A673 (cell line): ENCODE measurements at regions not wholly inside any gene's neighbourhood (a gene's known extent, or its start where the extent isn't known, plus 50 kb on each side); places are given as distances from the start of the nearest gene placed in this dataset.

Source experiments
- BruUV-seq: library from RNA; stranded (reverse); fragments of 400-500 nt; replicated peaks from 2 replicates; lab custom pipeline; 2021; lab: Mats Ljungman, UMichigan
- CTCF ChIA-PET: fragments of 300-600 bp; sonication (Branson Sonifier 250); formaldehyde crosslinking; loops from one replicate; lab custom pipeline; 2022; ENCODE audit warnings: antibody characterized with exemption; lab: Charles Lee
- POLR2A ChIA-PET: fragments of 300-600 bp; sonication (Branson Sonifier 250); formaldehyde crosslinking; loops from one replicate; lab custom pipeline; 2022; ENCODE audit warnings: antibody characterized with exemption; ENCODE audit not compliant: low non-redundant PET; lab: Charles Lee
- DNase-seq: peaks from one replicate; pipeline ENCODE4 v3.0.0-alpha.2; 2015; ENCODE audit warnings: low spot score
- H3K27ac ChIP-seq: fragments of 200-600 bp; sonication (generic); 2 replicates; pipeline ENCODE4 v1.5.1; 2016; ENCODE audit warnings: mixed run types, low read depth, mild to moderate bottlenecking, mixed read lengths, antibody characterized with exemption, low read length; ENCODE audit not compliant: poor library complexity, severe bottlenecking
- H3K27me3 ChIP-seq: fragments of 200-600 bp; sonication (generic); replicated peaks from 2 replicates; pipeline ENCODE4 v1.6.1; 2017; ENCODE audit warnings: mixed run types, low read depth, mild to moderate bottlenecking, mixed read lengths, antibody characterized with exemption, low read length; ENCODE audit not compliant: insufficient read depth, poor library complexity
- H3K36me3 ChIP-seq: fragments of 200-600 bp; sonication (generic); 2 replicates; pipeline ENCODE4 v1.6.1; 2016; ENCODE audit warnings: mixed run types, mild to moderate bottlenecking, mixed read lengths, antibody characterized with exemption, low read length; ENCODE audit not compliant: insufficient read depth, poor library complexity, severe bottlenecking
- H3K4me1 ChIP-seq: fragments of 200-600 bp; sonication (generic); 2 replicates; pipeline ENCODE4 v1.6.1; 2017; ENCODE audit warnings: mixed run types, mild to moderate bottlenecking, mixed read lengths, antibody characterized with exemption, low read length; ENCODE audit not compliant: insufficient read depth, poor library complexity, severe bottlenecking
- H3K4me3 ChIP-seq: fragments of 200-600 bp; sonication (generic); 2 replicates; pipeline ENCODE4 v1.5.1; 2016; ENCODE audit warnings: low read depth, mixed run types, mild to moderate bottlenecking, mixed read lengths, low read length; ENCODE audit not compliant: poor library complexity, severe bottlenecking
- H3K9me3 ChIP-seq: fragments of 200-600 bp; sonication (generic); 2 replicates; pipeline ENCODE4 v1.6.1; 2016; ENCODE audit warnings: mixed run types, low read depth, mild to moderate bottlenecking, mixed read lengths, antibody characterized with exemption, low read length; ENCODE audit not compliant: poor library complexity, severe bottlenecking
- EZH2 ChIP-seq: fragments of 200-600 bp; sonication (generic); IDR thresholded peaks from 2 replicates; pipeline ENCODE4 v1.6.1; 2017; ENCODE audit warnings: borderline replicate concordance, low read depth, mild to moderate bottlenecking, mixed read lengths, antibody characterized with exemption, low read length; ENCODE audit not compliant: poor library complexity, severe bottlenecking
- intact Hi-C: fragments of 100-400 bp; cut with micrococcal nuclease; formaldehyde crosslinking; loops from one replicate; pipeline ENCODE4 v1.10.0; 2022; ENCODE audit not compliant: unreplicated experiment
- TF ChIP-seq, protein P1 (sequence below): fragments of 300-800, 200-600 bp; sonication (generic); conservative IDR thresholded peaks from 2 replicates; pipeline ENCODE4 v1.5.1; 2017; ENCODE audit warnings: low read depth, mild to moderate bottlenecking, antibody characterized with exemption, low read length, moderate library complexity, mixed read lengths

DNA sequence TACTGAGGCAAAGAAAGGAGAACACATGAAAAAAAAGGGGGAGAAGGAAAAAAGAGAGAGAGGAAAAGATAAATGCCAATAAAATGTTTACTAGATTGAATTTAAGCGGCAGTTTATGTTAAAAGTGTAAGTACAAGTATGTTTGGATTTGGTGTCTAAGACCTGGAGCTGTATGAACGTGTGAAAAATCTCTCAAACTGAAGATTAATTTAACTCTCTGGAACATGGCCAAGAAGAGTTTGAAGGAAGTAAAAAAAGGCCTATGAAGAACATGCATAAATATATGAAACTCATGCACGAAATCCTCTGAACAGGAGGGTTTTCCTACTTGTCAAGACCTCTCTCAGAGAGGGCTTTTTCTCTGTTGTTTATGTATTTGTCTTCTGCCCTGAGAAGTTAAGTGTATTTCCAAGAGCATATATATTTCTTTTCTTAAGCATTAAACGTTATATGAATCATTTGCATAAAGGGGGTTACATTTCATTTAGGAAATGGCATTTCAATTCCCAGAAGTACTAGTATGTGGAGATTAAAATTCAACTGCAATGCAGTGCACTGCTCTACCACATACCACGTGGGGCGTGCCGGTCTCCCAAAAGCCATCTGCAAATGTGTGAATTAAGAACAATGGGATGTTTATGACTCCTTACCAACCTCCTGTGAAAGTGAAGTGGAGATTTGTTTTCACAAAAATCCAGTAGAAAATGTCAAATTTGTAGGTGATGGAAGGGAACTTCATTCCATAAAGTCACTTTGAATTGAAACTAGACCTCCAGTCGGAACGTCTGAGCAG is 281.1 kb upstream of the TRIB2 start:
- ChIA-PET CTCF (no interaction called here), POLR2A (no interaction called here)
- intact Hi-C loops, result no loop called here
- no peaks in the 10 kb centered on the region for H3K9me3 ChIP-seq
- peaks cover 11% of the 10 kb centered on the region for H3K4me1 ChIP-seq
- no peak for TF ChIP-seq EZH2
- TF ChIP-seq, protein P1, sequence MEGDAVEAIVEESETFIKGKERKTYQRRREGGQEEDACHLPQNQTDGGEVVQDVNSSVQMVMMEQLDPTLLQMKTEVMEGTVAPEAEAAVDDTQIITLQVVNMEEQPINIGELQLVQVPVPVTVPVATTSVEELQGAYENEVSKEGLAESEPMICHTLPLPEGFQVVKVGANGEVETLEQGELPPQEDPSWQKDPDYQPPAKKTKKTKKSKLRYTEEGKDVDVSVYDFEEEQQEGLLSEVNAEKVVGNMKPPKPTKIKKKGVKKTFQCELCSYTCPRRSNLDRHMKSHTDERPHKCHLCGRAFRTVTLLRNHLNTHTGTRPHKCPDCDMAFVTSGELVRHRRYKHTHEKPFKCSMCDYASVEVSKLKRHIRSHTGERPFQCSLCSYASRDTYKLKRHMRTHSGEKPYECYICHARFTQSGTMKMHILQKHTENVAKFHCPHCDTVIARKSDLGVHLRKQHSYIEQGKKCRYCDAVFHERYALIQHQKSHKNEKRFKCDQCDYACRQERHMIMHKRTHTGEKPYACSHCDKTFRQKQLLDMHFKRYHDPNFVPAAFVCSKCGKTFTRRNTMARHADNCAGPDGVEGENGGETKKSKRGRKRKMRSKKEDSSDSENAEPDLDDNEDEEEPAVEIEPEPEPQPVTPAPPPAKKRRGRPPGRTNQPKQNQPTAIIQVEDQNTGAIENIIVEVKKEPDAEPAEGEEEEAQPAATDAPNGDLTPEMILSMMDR, result no peak
- no peaks in the 10 kb centered on the region for H3K36me3 ChIP-seq
- peak; percentile 48 for DNase-seq
- BruUV-seq, result no TSS peak
- H3K27me3 ChIP-seq, result no peaks in the 10 kb centered on the region
- H3K4me3 ChIP-seq, result no peak overlapping the region
- peak overlapping the region; percentile 11 for H3K27ac ChIP-seq

DNA sequence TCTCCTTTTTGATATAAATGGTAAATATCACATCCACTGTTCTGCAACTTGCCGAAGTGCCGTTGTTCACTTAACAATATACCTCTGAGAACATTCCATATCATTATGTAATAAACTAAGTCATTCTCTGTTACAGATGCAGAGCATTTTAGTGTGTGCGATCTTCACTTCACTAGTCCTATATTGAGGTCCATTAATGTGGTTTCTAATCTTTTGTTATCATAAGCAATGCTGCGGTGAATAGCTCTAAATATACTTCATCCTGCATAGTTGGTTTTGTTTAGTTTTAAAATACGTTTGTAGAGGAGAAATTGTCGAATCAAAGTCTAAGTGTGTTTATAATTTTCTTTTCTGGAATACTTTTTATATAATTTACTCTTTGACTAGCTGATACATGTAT is 280.3 kb upstream of the TRIB2 start:
- BruUV-seq, result no TSS peak
- TF ChIP-seq, protein P1, result no peak
- no peak for TF ChIP-seq EZH2
- Histone ChIP-seq H3K27me3 (no peaks in the 10 kb centered on the region), H3K36me3 (no peaks in the 10 kb centered on the region), H3K27ac (no peak overlapping the region), H3K4me3 (no peak overlapping the region), H3K4me1 (peaks cover 15% of the 10 kb centered on the region), H3K9me3 (no peaks in the 10 kb centered on the region)
- POLR2A ChIA-PET, result no interaction called here
- CTCF ChIA-PET, result no interaction called here
- no peak for DNase-seq
- intact Hi-C loops, result no loop called here

DNA sequence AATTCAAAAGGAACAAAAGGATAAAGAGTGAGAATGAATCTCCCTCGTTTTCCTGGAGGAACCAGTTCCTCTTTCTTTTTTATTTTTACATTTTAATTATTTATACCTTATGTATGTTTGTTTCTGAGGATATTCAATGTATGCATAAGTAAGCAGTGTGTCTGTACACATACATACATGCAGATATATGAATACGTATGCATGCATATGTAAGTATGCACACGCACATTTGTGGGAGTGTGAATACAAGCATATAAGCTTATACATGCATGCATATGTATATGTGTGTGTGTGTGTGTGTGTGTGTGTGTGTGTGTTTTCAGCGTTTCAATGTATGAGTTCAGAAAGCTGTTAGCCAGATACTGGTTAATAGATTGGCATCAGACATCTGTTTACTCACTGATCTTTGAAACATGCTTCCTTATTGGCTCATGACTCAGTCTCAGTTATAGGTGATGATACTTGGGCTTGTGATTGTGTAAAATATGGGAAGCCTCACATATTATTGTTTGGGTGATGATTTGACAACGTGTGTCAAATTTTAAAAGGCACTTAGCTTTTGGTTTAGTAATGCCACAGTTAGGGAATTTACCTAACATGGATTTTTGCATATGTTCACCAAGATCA is 279.7 kb upstream of the TRIB2 start:
- H3K4me3 ChIP-seq, result no peak overlapping the region
- intact Hi-C loops, result no loop called here
- no peaks in the 10 kb centered on the region for H3K9me3 ChIP-seq
- no peaks in the 10 kb centered on the region for H3K27me3 ChIP-seq
- ChIA-PET POLR2A (interaction anchor here (0.6 kb wide), 1 partner anchor 58 kb away, joined by 4 read pairs; no protein-coding TSS in a partner anchor), CTCF (no interaction called here)
- no TSS peak for BruUV-seq
- no peak for TF ChIP-seq EZH2
- TF ChIP-seq, protein P1, result no peak
- H3K27ac ChIP-seq, result no peak overlapping the region
- no peak for DNase-seq
- peaks cover 20% of the 10 kb centered on the region for H3K4me1 ChIP-seq
- no peaks in the 10 kb centered on the region for H3K36me3 ChIP-seq
